Neural progenitor cell (in vitro differentiated cells): ENCODE measurements at regions not wholly inside any gene's neighbourhood (a gene's known extent, or its start where the extent isn't known, plus 50 kb on each side); places are given as distances from the start of the nearest gene placed in this dataset.

ENCODE experiments used
- CTCF ChIP-seq: fragments of 200-600 bp; sonication (generic); IDR thresholded peaks from 2 replicates; pipeline ENCODE4 v1.5.1; 2017; ENCODE audit warnings: antibody characterized with exemption, mild to moderate bottlenecking
- EZH2 ChIP-seq: fragments of 200-600 bp; sonication (generic); IDR thresholded peaks from 2 replicates; pipeline ENCODE4 v1.6.1; 2017; ENCODE audit warnings: antibody characterized with exemption, mild to moderate bottlenecking, moderate library complexity

GRCh38 chr14:83462759-83463158 is 1929.1 kb upstream of the SEL1L start:
- TF ChIP-seq CTCF (no peak), EZH2 (no peak)
